MM.1S (cell line): ENCODE measurements at regions not wholly inside any gene's neighbourhood (a gene's known extent, or its start where the extent isn't known, plus 50 kb on each side); places are given as distances from the start of the nearest gene placed in this dataset.

Experiments used
- DNase-seq: peaks from one replicate; pipeline ENCODE4 v3.0.0-alpha.2; 2015
- H2AFZ ChIP-seq: fragments of 300-600 bp; sonication (generic); 2 replicates; pipeline ENCODE4 v1.6.0; 2016; ENCODE audit warnings: antibody characterized with exemption, low read length
- H3F3A ChIP-seq: fragments of 300-600 bp; sonication (generic); 2 replicates; pipeline ENCODE4 v1.6.1; 2016; ENCODE audit warnings: mild to moderate bottlenecking, antibody characterized with exemption, low read length, moderate library complexity, mixed read lengths; ENCODE audit not compliant: insufficient read depth
- H3K27ac ChIP-seq: fragments of 300-600 bp; sonication (generic); 2 replicates; pipeline ENCODE4 v1.5.1; 2016; ENCODE audit warnings: mild to moderate bottlenecking, low read length
- H3K27me3 ChIP-seq: fragments of 300-600 bp; sonication (generic); replicated peaks from 2 replicates; pipeline ENCODE4 v1.6.0; 2016; ENCODE audit warnings: low read length; ENCODE audit not compliant: insufficient read depth
- H3K36me3 ChIP-seq: fragments of 300-600 bp; sonication (generic); replicated peaks from 2 replicates; pipeline ENCODE4 v1.6.1; 2016; ENCODE audit warnings: mild to moderate bottlenecking, low read length, mixed read lengths; ENCODE audit not compliant: insufficient read depth
- H3K4me1 ChIP-seq: fragments of 300-600 bp; sonication (generic); 2 replicates; pipeline ENCODE4 v1.6.1; 2016; ENCODE audit warnings: low read length, mixed read lengths
- H3K4me2 ChIP-seq: fragments of 300-600 bp; sonication (generic); 2 replicates; pipeline ENCODE4 v1.6.0; 2016; ENCODE audit warnings: low read depth, low read length
- H3K4me3 ChIP-seq: fragments of 300-600 bp; sonication (generic); 2 replicates; pipeline ENCODE4 v1.5.1; 2016; ENCODE audit warnings: low read length, mixed read lengths
- H3K79me2 ChIP-seq: fragments of 300-600 bp; sonication (generic); 2 replicates; pipeline ENCODE4 v1.6.1; 2016; ENCODE audit warnings: mixed run types, low read length, mixed read lengths
- H3K9ac ChIP-seq: fragments of 300-600 bp; sonication (generic); 2 replicates; pipeline ENCODE4 v1.6.1; 2016; ENCODE audit warnings: low read length, mixed read lengths
- H3K9me2 ChIP-seq: fragments of 300-600 bp; sonication (generic); replicated peaks from 2 replicates; pipeline ENCODE4 v1.6.1; 2016; ENCODE audit warnings: mild to moderate bottlenecking, low read length, mixed read lengths; ENCODE audit not compliant: insufficient read depth
- H3K9me3 ChIP-seq: fragments of 300-600 bp; sonication (generic); replicated peaks from 2 replicates; pipeline ENCODE4 v1.6.1; 2016; ENCODE audit warnings: mild to moderate bottlenecking, low read length, mixed read lengths; ENCODE audit not compliant: insufficient read depth
- H4K20me1 ChIP-seq: fragments of 300-600 bp; sonication (generic); 2 replicates; pipeline ENCODE4 v1.6.1; 2016; ENCODE audit warnings: mild to moderate bottlenecking, low read length, moderate library complexity, mixed read lengths; ENCODE audit not compliant: insufficient read depth
- CTCF ChIP-seq: fragments of 300-600 bp; sonication (generic); IDR thresholded peaks from 2 replicates; pipeline ENCODE4 v1.5.1; 2016; ENCODE audit warnings: antibody characterized with exemption, low read length, mixed read lengths
- EZH2 ChIP-seq: fragments of 300-600 bp; sonication (generic); optimal IDR thresholded peaks from 2 replicates; pipeline ENCODE3; 2017; ENCODE audit warnings: low read depth, mild to moderate bottlenecking, antibody characterized with exemption, low read length, mixed read lengths
- EZH2phosphoT487 ChIP-seq: fragments of 300-600 bp; sonication (generic); IDR thresholded peaks from 2 replicates; pipeline ENCODE4 v1.6.1; 2018; ENCODE audit warnings: antibody characterized with exemption, low read length

- H3K27ac ChIP-seq: no peak overlapping the region
- no peak for DNase-seq
- no peaks in the 10 kb centered on the region for H3K36me3 ChIP-seq
- H3K4me3 ChIP-seq: no peak overlapping the region
- H3K9me2 ChIP-seq: no peaks in the 10 kb centered on the region
- H3K79me2 ChIP-seq: no peaks in the 10 kb centered on the region
- no peak overlapping the region for H2AFZ ChIP-seq
- H3K9ac ChIP-seq: no peak overlapping the region
- no peaks in the 10 kb centered on the region for H4K20me1 ChIP-seq
- no peaks in the 10 kb centered on the region for H3F3A ChIP-seq
- no peak for TF ChIP-seq EZH2
- H3K9me3 ChIP-seq: no peaks in the 10 kb centered on the region
- H3K4me2 ChIP-seq: no peak overlapping the region
- H3K27me3 ChIP-seq: no peaks in the 10 kb centered on the region
- H3K4me1 ChIP-seq: no peaks in the 10 kb centered on the region
These were observed 103.6 kb upstream of the WDR75 start for GRCh38 chr2:189337656-189338055.

GRCh38 chr2:189338115-189338514 lies 103.2 kb upstream of the WDR75 start:
- DNase-seq: no peak
- TF ChIP-seq CTCF (no peak), EZH2 (no peak), EZH2phosphoT487 (no peak)
- no peak overlapping the region for H3K9ac ChIP-seq
- H3K4me3 ChIP-seq: no peak overlapping the region
- H3K4me1 ChIP-seq: no peaks in the 10 kb centered on the region
- H3F3A ChIP-seq: no peaks in the 10 kb centered on the region
- H3K9me3 ChIP-seq: no peaks in the 10 kb centered on the region
- H4K20me1 ChIP-seq: no peaks in the 10 kb centered on the region
- H2AFZ ChIP-seq: no peak overlapping the region
- no peaks in the 10 kb centered on the region for H3K27me3 ChIP-seq
- H3K36me3 ChIP-seq: no peaks in the 10 kb centered on the region
- no peak overlapping the region for H3K27ac ChIP-seq
- H3K4me2 ChIP-seq: no peak overlapping the region
- no peaks in the 10 kb centered on the region for H3K9me2 ChIP-seq
- H3K79me2 ChIP-seq: no peaks in the 10 kb centered on the region

- DNase-seq: no peak
- Histone ChIP-seq H4K20me1 (no peaks in the 10 kb centered on the region), H3K4me2 (no peak overlapping the region), H3K27ac (no peak overlapping the region), H3K9me3 (no peaks in the 10 kb centered on the region), H3K9me2 (no peaks in the 10 kb centered on the region), H3K4me1 (no peaks in the 10 kb centered on the region), H3K36me3 (no peaks in the 10 kb centered on the region), H3K79me2 (no peaks in the 10 kb centered on the region), H3F3A (no peaks in the 10 kb centered on the region), H3K27me3 (no peaks in the 10 kb centered on the region), H3K9ac (no peak overlapping the region), H2AFZ (no peak overlapping the region), H3K4me3 (no peak overlapping the region)
- no peak for TF ChIP-seq CTCF
- TF ChIP-seq EZH2phosphoT487: no peak
- no peak for TF ChIP-seq EZH2
These were observed 100.2 kb upstream of the WDR75 start for GRCh38 chr2:189341077-189341476.

DNA sequence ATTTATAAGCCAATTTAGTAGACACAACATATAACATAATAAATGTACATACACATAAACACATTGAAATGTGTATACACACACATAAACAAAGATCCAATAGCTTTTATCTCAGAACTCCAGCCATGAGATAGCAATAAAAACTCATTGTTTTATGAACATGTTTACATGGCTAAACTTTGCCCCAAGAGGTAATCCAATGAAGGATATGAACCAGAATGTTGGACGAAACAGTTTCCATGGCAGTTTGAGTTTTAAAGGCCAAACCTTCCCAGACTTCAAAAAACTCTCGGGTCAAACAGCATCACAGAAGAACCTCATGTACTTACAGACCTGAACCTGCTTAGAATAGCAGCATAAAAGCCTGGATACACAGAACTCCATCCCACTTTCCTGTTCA lies 97.2 kb upstream of the WDR75 start:
- TF ChIP-seq CTCF: no peak
- no peak for TF ChIP-seq EZH2
- TF ChIP-seq EZH2phosphoT487: no peak
- Histone ChIP-seq H3K36me3 (no peaks in the 10 kb centered on the region), H3F3A (no peaks in the 10 kb centered on the region; the same call in 1 of the 2 replicates), H3K27me3 (no peaks in the 10 kb centered on the region), H3K79me2 (no peaks in the 10 kb centered on the region), H3K9me3 (no peaks in the 10 kb centered on the region), H3K4me3 (no peak overlapping the region), H3K9ac (no peak overlapping the region), H4K20me1 (no peaks in the 10 kb centered on the region), H3K4me1 (peaks cover 18% of the 10 kb centered on the region), H3K4me2 (no peak overlapping the region), H3K27ac (no peak overlapping the region), H3K9me2 (no peaks in the 10 kb centered on the region), H2AFZ (no peak overlapping the region)
- DNase-seq: no peak
